ENCODE measurements at regions not wholly inside any gene's neighbourhood (a gene's known extent, or its start where the extent isn't known, plus 50 kb on each side); places are given as distances from the start of the nearest gene placed in this dataset.

DNA sequence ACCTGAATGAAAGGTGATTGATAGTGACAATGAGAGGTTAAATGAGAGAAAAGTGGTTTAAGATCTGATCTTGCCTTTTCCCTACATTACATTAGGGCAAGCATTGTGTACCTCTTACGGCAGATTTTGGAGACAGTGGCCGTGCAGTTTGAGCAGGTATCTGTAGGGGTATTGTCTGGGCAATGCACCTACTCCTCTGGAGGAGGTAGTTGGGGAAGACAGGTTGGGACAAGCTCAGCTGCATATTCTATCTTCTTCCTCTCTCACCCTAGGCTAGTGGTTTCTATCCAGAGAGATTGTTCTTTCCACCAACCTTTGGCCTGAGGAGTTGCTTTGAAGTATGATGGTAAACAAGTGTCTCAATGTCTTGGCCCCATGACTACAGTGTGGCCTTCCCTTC is 323.2 kb downstream of the CYP26B1 start (continued):
- TF ChIP-seq, protein P1, sequence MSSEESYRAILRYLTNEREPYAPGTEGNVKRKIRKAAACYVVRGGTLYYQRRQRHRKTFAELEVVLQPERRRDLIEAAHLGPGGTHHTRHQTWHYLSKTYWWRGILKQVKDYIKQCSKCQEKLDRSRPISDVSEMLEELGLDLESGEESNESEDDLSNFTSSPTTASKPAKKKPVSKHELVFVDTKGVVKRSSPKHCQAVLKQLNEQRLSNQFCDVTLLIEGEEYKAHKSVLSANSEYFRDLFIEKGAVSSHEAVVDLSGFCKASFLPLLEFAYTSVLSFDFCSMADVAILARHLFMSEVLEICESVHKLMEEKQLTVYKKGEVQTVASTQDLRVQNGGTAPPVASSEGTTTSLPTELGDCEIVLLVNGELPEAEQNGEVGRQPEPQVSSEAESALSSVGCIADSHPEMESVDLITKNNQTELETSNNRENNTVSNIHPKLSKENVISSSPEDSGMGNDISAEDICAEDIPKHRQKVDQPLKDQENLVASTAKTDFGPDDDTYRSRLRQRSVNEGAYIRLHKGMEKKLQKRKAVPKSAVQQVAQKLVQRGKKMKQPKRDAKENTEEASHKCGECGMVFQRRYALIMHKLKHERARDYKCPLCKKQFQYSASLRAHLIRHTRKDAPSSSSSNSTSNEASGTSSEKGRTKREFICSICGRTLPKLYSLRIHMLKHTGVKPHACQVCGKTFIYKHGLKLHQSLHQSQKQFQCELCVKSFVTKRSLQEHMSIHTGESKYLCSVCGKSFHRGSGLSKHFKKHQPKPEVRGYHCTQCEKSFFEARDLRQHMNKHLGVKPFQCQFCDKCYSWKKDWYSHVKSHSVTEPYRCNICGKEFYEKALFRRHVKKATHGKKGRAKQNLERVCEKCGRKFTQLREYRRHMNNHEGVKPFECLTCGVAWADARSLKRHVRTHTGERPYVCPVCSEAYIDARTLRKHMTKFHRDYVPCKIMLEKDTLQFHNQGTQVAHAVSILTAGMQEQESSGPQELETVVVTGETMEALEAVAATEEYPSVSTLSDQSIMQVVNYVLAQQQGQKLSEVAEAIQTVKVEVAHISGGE (CRISPR knock-in tag; IDR thresholded peaks at IDR 0.05) = no peak
- TF ChIP-seq, protein P2, sequence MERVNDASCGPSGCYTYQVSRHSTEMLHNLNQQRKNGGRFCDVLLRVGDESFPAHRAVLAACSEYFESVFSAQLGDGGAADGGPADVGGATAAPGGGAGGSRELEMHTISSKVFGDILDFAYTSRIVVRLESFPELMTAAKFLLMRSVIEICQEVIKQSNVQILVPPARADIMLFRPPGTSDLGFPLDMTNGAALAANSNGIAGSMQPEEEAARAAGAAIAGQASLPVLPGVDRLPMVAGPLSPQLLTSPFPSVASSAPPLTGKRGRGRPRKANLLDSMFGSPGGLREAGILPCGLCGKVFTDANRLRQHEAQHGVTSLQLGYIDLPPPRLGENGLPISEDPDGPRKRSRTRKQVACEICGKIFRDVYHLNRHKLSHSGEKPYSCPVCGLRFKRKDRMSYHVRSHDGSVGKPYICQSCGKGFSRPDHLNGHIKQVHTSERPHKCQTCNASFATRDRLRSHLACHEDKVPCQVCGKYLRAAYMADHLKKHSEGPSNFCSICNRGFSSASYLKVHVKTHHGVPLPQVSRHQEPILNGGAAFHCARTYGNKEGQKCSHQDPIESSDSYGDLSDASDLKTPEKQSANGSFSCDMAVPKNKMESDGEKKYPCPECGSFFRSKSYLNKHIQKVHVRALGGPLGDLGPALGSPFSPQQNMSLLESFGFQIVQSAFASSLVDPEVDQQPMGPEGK (CRISPR knock-in tag; IDR thresholded peaks at IDR 0.05; ENCODE audit: borderline replicate concordance) = no peak
- TF ChIP-seq, protein P3, sequence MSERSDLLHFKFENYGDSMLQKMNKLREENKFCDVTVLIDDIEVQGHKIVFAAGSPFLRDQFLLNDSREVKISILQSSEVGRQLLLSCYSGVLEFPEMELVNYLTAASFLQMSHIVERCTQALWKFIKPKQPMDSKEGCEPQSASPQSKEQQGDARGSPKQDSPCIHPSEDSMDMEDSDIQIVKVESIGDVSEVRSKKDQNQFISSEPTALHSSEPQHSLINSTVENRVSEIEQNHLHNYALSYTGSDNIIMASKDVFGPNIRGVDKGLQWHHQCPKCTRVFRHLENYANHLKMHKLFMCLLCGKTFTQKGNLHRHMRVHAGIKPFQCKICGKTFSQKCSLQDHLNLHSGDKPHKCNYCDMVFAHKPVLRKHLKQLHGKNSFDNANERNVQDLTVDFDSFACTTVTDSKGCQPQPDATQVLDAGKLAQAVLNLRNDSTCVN (CRISPR knock-in tag; IDR thresholded peaks at IDR 0.05) = no peak
- TF ChIP-seq SREBF1 (IDR thresholded peaks at IDR 0.05; ENCODE audit: borderline replicate concordance, low read depth, low read length) = no peak

Measured in K562 (cell line).